ENCODE measurements at regions not wholly inside any gene's neighbourhood (a gene's known extent, or its start where the extent isn't known, plus 50 kb on each side); places are given as distances from the start of the nearest gene placed in this dataset.

DNA sequence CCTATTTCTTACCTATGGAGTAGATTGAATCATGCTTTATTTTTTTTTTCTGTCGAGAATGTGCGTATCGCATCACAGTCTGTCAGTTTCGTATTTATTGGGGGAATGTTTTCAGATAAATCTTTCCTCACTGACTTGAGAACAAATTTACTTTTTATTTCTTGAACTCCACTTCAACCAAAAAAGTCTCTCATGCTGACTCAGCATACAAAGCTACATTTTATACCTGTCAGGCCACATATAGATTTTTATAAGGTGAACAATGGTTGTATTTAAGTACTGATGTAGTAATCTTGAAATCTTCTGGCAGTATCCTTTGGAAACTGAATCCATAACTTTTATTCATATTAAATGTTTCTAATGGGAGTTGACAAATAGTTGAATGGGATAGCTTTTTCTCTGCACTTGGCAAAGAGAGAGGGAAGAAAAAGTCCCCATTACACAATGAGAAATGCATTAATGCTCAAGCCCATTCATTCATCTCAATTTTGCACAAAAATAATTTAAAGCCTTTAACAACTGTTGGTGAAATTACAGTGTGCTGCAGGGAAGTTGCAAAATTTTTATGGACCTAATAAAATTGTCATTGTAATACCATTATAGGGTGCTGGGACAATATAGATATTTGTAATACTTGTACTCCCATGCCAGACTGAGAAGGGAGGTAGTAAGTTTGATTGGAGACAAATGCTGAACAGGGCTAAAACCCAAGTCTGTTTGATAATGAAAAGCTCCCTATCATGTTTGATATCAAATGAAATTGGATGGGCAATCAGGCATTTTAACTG is 367.6 kb downstream of the HLX start:
- TF ChIP-seq, protein P1, sequence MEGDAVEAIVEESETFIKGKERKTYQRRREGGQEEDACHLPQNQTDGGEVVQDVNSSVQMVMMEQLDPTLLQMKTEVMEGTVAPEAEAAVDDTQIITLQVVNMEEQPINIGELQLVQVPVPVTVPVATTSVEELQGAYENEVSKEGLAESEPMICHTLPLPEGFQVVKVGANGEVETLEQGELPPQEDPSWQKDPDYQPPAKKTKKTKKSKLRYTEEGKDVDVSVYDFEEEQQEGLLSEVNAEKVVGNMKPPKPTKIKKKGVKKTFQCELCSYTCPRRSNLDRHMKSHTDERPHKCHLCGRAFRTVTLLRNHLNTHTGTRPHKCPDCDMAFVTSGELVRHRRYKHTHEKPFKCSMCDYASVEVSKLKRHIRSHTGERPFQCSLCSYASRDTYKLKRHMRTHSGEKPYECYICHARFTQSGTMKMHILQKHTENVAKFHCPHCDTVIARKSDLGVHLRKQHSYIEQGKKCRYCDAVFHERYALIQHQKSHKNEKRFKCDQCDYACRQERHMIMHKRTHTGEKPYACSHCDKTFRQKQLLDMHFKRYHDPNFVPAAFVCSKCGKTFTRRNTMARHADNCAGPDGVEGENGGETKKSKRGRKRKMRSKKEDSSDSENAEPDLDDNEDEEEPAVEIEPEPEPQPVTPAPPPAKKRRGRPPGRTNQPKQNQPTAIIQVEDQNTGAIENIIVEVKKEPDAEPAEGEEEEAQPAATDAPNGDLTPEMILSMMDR (optimal IDR thresholded peaks at IDR 0.05 in 1 of 3, IDR thresholded peaks at IDR 0.05 in 1 of 3, conservative IDR thresholded peaks at IDR 0.05 in 1 of 3; ENCODE audit: extremely low read depth in 1 of 3, insufficient read depth in 2 of 3, low read length in 3 of 3) = no peak
- TF ChIP-seq EZH2 (IDR thresholded peaks at IDR 0.05; ENCODE audit: low read length) = no peak
- H3K36me3 ChIP-seq (ENCODE audit: control insufficient read depth in 2 of 2, extremely low read depth in 1 of 2, insufficient read depth in 2 of 2, low read length in 2 of 2) = no peaks in the 10 kb centered on the region
- no peaks in the 10 kb centered on the region for H3K4me1 ChIP-seq (ENCODE audit: control insufficient read depth, extremely low read depth, insufficient read depth, low read length)
- no peak for FAIRE-seq
- dilution Hi-C loops (cut with MboI; ENCODE audit: extremely low pct_ligation_motif_present, low sequenced_read_pairs) = no loop called here
- H4K20me1 ChIP-seq (ENCODE audit: control insufficient read depth, extremely low read depth, insufficient read depth, low read length) = no peaks in the 10 kb centered on the region
- H3K9me1 ChIP-seq (ENCODE audit: control insufficient read depth, extremely low read depth, insufficient read depth, low read length) = no peaks in the 10 kb centered on the region
- no peak overlapping the region for H3K9ac ChIP-seq (ENCODE audit: control insufficient read depth, extremely low read depth, insufficient read depth, low read length)
- no peaks in the 10 kb centered on the region for H3K9me3 ChIP-seq (ENCODE audit: control insufficient read depth, low read depth, low read length)
- H3K4me3 ChIP-seq (ENCODE audit: control insufficient read depth in 2 of 3, extremely low read depth in 1 of 3, insufficient read depth in 2 of 3, low read depth in 1 of 3, low read length in 3 of 3) = no peak overlapping the region
- no peak overlapping the region for H3K27ac ChIP-seq (ENCODE audit: control insufficient read depth, insufficient read depth, low read length)
- H2AFZ ChIP-seq (ENCODE audit: control insufficient read depth, low read length) = no peak overlapping the region
- no peak overlapping the region for H3K4me2 ChIP-seq (ENCODE audit: control insufficient read depth, extremely low read depth, insufficient read depth, low read depth, low read length)
- no peaks in the 10 kb centered on the region for H3K27me3 ChIP-seq (ENCODE audit: control insufficient read depth, extremely low read depth, insufficient read depth, low read length)
- H3K79me2 ChIP-seq (ENCODE audit: control insufficient read depth, insufficient read depth, low read length) = no peaks in the 10 kb centered on the region
- no peak for DNase-seq (ENCODE audit: low read depth, low spot score)

DNA sequence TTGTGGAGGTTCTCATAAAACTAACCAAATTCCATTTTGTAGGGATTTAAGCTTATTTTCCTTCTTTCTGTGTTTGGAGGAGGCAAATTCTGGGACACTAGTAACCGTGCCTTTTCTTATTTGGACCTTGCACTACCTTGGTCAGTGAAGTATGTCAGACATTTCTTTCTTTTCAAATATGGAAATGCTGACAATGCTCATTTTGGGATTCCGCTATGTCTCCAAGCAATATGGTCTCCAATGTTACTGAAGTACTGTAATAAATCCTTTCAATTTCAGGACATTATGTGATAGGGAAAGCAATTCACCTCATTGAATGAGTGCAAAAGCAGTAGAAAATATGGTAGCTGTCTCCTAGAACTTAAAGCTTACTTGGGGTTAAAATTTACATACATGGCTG is 372.3 kb downstream of the HLX start:
- H3K9me1 ChIP-seq (ENCODE audit: control insufficient read depth, extremely low read depth, insufficient read depth, low read length) = no peaks in the 10 kb centered on the region
- no peak overlapping the region for H3K4me2 ChIP-seq (ENCODE audit: control insufficient read depth, extremely low read depth, insufficient read depth, low read depth, low read length)
- TF ChIP-seq, protein P1 (optimal IDR thresholded peaks at IDR 0.05 in 1 of 3, IDR thresholded peaks at IDR 0.05 in 1 of 3, conservative IDR thresholded peaks at IDR 0.05 in 1 of 3; ENCODE audit: extremely low read depth in 1 of 3, insufficient read depth in 2 of 3, low read length in 3 of 3) = no peak
- TF ChIP-seq EZH2 (IDR thresholded peaks at IDR 0.05; ENCODE audit: low read length) = no peak
- DNase-seq (ENCODE audit: low read depth, low spot score) (no peak), FAIRE-seq (no peak)
- no peaks in the 10 kb centered on the region for H3K4me1 ChIP-seq (ENCODE audit: control insufficient read depth, extremely low read depth, insufficient read depth, low read length)
- no peaks in the 10 kb centered on the region for H3K79me2 ChIP-seq (ENCODE audit: control insufficient read depth, insufficient read depth, low read length)
- no peaks in the 10 kb centered on the region for H4K20me1 ChIP-seq (ENCODE audit: control insufficient read depth, extremely low read depth, insufficient read depth, low read length)
- no peaks in the 10 kb centered on the region for H3K36me3 ChIP-seq (ENCODE audit: control insufficient read depth in 2 of 2, extremely low read depth in 1 of 2, insufficient read depth in 2 of 2, low read length in 2 of 2)
- H3K4me3 ChIP-seq (ENCODE audit: control insufficient read depth in 2 of 3, extremely low read depth in 1 of 3, insufficient read depth in 2 of 3, low read depth in 1 of 3, low read length in 3 of 3) = no peak overlapping the region
- H3K9ac ChIP-seq (ENCODE audit: control insufficient read depth, extremely low read depth, insufficient read depth, low read length) = no peak overlapping the region
- no peaks in the 10 kb centered on the region for H3K27me3 ChIP-seq (ENCODE audit: control insufficient read depth, extremely low read depth, insufficient read depth, low read length)
- no peak overlapping the region for H3K27ac ChIP-seq (ENCODE audit: control insufficient read depth, insufficient read depth, low read length)
- dilution Hi-C loops (cut with MboI; ENCODE audit: extremely low pct_ligation_motif_present, low sequenced_read_pairs) = no loop called here
- no peak overlapping the region for H2AFZ ChIP-seq (ENCODE audit: control insufficient read depth, low read length)
- H3K9me3 ChIP-seq (ENCODE audit: control insufficient read depth, low read depth, low read length) = no peaks in the 10 kb centered on the region
